CD4-positive, alpha-beta T cell treated with Interferon alpha-2 for 1 hour (primary cell): ENCODE measurements at regions not wholly inside any gene's neighbourhood (a gene's known extent, or its start where the extent isn't known, plus 50 kb on each side); places are given as distances from the start of the nearest gene placed in this dataset.
A peak's percentile ranks its signal among the peaks of the same experiment; 100 is the strongest.
"Not testable (repeated sequence)": the region's sequence is repeated elsewhere in the genome, so short reads cannot be mapped to it uniquely, and the experiment has no call there.

Experiments used
- DNase-seq, 2 donors: peaks; one replicate each; pipeline ENCODE4 v3.0.0-alpha.2; 2020 to 2022

- DNase-seq, result peak; percentile 73 to 80
These were observed 368.4 kb upstream of the CCNH start for GRCh38 chr5:87780831-87781760.

GRCh38 chr5:87778876-87779275 lies 366.1 kb upstream of the CCNH start:
- DNase-seq, result no peak

- DNase-seq, result no peak
These were observed 365.1 kb upstream of the CCNH start for GRCh38 chr5:87777877-87778276.

GRCh38 chr5:87776785-87777184 lies 364.1 kb upstream of the CCNH start:
- DNase-seq, result no peak

GRCh38 chr5:87776302-87776701 lies 363.6 kb upstream of the CCNH start:
- not testable (repeated sequence) for DNase-seq

- DNase-seq, result no peak
These were observed 362.5 kb upstream of the CCNH start for GRCh38 chr5:87775228-87775627.

GRCh38 chr5:87774804-87775203 lies 362.1 kb upstream of the CCNH start:
- DNase-seq, result no peak

- no peak for DNase-seq
These were observed 357.9 kb upstream of the CCNH start for GRCh38 chr5:87770601-87771121.

- DNase-seq, result no peak
These were observed 357.4 kb upstream of the CCNH start for GRCh38 chr5:87770016-87770570.

GRCh38 chr5:87769157-87769556 lies 356.4 kb upstream of the CCNH start:
- DNase-seq, result no peak

- DNase-seq, result no peak
These were observed 355.5 kb upstream of the CCNH start for GRCh38 chr5:87768190-87768589.

- no peak for DNase-seq
These were observed 352.3 kb upstream of the CCNH start for GRCh38 chr5:87765009-87765408.

- no peak for DNase-seq
These were observed 349.9 kb upstream of the CCNH start for GRCh38 chr5:87762631-87763030.

GRCh38 chr5:87756951-87757350 lies 344.2 kb upstream of the CCNH start:
- no peak for DNase-seq

- DNase-seq, result no peak
These were observed 342.6 kb upstream of the CCNH start for GRCh38 chr5:87755360-87755759.

- no peak for DNase-seq
These were observed 341.5 kb upstream of the CCNH start for GRCh38 chr5:87754009-87754757.

GRCh38 chr5:87752362-87752761 lies 339.6 kb upstream of the CCNH start:
- no peak for DNase-seq

GRCh38 chr5:87751824-87752223 lies 339.1 kb upstream of the CCNH start:
- no peak for DNase-seq

- DNase-seq, result no peak
These were observed 334.2 kb upstream of the CCNH start for GRCh38 chr5:87746891-87747377.

GRCh38 chr5:87746341-87746740 lies 333.6 kb upstream of the CCNH start:
- DNase-seq, result no peak

- no peak for DNase-seq
These were observed 329.2 kb upstream of the CCNH start for GRCh38 chr5:87741881-87742280.

GRCh38 chr5:87735923-87736322 lies 323.2 kb upstream of the CCNH start:
- no peak for DNase-seq

GRCh38 chr5:87733897-87734296 lies 321.2 kb upstream of the CCNH start:
- no peak for DNase-seq
